ENCODE measurements at regions not wholly inside any gene's neighbourhood (a gene's known extent, or its start where the extent isn't known, plus 50 kb on each side); places are given as distances from the start of the nearest gene placed in this dataset.

DNA sequence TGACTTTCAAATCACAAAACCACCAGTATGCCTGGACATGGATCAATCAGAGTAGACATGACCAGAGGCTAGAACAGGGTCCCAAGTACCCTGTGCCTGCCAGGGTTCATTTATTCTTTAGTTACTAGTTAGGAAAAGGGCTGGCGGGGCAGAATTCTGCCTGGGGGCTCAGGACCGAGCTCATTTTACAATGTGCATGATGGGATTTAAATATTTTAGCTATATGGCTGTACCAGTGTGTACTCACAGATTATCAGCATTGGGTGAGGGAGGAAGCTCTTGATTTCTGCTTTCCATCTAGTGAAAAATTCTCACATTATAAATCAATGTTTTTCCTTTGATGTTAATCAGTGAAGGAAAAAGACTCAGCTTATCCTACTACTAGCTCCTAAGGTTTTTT, 1511.1 kb downstream of the EFNA5 start:
- no peak for TF ChIP-seq EZH2 (IDR thresholded peaks at IDR 0.05; ENCODE audit: borderline replicate concordance, low read depth, low read length, severe bottlenecking)
- TF ChIP-seq, protein P1, sequence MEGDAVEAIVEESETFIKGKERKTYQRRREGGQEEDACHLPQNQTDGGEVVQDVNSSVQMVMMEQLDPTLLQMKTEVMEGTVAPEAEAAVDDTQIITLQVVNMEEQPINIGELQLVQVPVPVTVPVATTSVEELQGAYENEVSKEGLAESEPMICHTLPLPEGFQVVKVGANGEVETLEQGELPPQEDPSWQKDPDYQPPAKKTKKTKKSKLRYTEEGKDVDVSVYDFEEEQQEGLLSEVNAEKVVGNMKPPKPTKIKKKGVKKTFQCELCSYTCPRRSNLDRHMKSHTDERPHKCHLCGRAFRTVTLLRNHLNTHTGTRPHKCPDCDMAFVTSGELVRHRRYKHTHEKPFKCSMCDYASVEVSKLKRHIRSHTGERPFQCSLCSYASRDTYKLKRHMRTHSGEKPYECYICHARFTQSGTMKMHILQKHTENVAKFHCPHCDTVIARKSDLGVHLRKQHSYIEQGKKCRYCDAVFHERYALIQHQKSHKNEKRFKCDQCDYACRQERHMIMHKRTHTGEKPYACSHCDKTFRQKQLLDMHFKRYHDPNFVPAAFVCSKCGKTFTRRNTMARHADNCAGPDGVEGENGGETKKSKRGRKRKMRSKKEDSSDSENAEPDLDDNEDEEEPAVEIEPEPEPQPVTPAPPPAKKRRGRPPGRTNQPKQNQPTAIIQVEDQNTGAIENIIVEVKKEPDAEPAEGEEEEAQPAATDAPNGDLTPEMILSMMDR (IDR thresholded peaks at IDR 0.05; ENCODE audit: extremely low read depth in 1 of 2, insufficient read depth in 1 of 2, low read depth in 1 of 2, low read length in 2 of 2): no peak
- TF ChIP-seq POLR2A (IDR thresholded peaks at IDR 0.05; ENCODE audit: low read depth, low read length): no peak
- TF ChIP-seq, protein P2, sequence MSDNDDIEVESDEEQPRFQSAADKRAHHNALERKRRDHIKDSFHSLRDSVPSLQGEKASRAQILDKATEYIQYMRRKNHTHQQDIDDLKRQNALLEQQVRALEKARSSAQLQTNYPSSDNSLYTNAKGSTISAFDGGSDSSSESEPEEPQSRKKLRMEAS (IDR thresholded peaks at IDR 0.05; ENCODE audit: insufficient read depth, insufficient read length): no peak
- no peak for TF ChIP-seq POLR2AphosphoS5 (IDR thresholded peaks at IDR 0.05; ENCODE audit: insufficient read depth, low read depth, low read length)

All from endothelial cell of umbilical vein (primary cell).